Fibroblast of the aortic adventitia (primary cell): ENCODE measurements at regions not wholly inside any gene's neighbourhood (a gene's known extent, or its start where the extent isn't known, plus 50 kb on each side); places are given as distances from the start of the nearest gene placed in this dataset.

Source experiments
- DNase-seq: peaks from one replicate; pipeline ENCODE4 v3.0.0-alpha.2; 2010; ENCODE audit warnings: low read depth
- H3K4me3 ChIP-seq: 2 replicates; pipeline ENCODE4 v1.5.1; 2011; ENCODE audit warnings: low read depth, mild to moderate bottlenecking, control low read depth, low read length, moderate library complexity
- CTCF ChIP-seq: IDR thresholded peaks from 2 replicates; pipeline ENCODE4 v1.5.1; 2011; ENCODE audit warnings: mild to moderate bottlenecking, low read length, control low read depth, inconsistent platforms; ENCODE audit not compliant: insufficient read depth

DNA sequence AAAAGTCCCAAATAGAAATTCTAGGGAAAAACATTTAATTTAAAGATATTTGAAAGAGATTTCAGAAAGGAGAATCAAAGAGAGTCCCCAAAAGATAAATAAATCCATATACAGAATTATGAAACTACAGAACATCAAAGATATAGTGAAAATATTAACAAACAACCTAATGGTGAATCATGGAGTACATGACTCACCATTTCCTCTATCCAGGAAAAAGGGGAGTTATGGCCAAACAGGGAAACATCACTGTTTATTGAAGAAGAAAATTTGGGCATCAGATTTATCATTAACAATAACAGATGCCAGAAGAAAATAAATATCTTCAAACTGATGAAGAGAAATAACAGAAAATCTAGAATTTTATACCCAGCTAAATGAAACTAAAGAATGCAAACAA lies 448.3 kb downstream of the CDH2 start:
- no peak for DNase-seq
- no peak for TF ChIP-seq CTCF
- no peak overlapping the region for H3K4me3 ChIP-seq

- TF ChIP-seq CTCF = no peak
- no peak overlapping the region for H3K4me3 ChIP-seq
- DNase-seq = no peak
Measured at GRCh38 chr18:27724362-27724761, 452.6 kb downstream of the CDH2 start.

GRCh38 chr18:27723168-27723567 lies 453.8 kb downstream of the CDH2 start:
- TF ChIP-seq CTCF = no peak
- no peak overlapping the region for H3K4me3 ChIP-seq
- no peak for DNase-seq

GRCh38 chr18:27719680-27720079 lies 457.2 kb downstream of the CDH2 start:
- H3K4me3 ChIP-seq = no peak overlapping the region
- no peak for TF ChIP-seq CTCF
- no peak for DNase-seq

DNA sequence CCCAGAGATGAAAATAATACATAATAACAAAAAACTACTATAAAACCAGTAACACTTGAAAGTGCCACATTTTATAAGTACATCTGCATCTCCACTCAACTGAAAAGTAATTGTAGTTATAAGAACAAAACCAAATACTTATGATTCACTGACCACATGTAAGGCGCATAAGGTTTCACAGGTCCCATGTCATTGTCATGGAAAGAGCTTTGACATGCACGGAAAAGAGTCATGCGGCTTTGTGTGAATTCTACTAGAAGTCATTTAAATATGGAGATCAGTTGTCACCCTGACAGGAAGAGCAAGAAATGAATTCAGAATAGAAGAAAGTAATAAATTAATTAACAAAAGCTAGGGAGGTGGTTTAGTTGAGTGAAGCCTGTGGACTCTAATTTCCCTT lies 459.1 kb downstream of the CDH2 start:
- no peak overlapping the region for H3K4me3 ChIP-seq
- no peak for TF ChIP-seq CTCF
- DNase-seq = no peak

- no peak for TF ChIP-seq CTCF
- H3K4me3 ChIP-seq = no peak overlapping the region
- no peak for DNase-seq
Measured at GRCh38 chr18:27717250-27717649, 459.7 kb downstream of the CDH2 start.

DNA sequence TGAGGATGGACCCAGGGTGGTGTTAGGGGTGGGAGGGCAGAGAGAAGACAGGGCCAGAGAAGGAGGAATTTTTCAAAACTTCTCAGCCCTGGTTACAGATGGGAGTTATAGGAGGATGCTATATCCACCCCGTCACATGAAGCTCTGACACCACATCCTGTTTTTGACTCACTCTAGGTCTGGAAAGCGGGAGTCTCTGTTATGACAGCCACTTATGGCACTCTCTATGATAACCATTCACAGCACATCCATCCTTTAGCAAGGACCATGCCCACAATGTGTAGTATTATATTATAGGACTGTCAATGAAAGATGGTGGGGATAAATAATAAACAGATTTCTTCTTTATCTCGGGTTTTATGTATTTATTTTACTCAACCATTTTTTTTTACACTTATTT lies 461.2 kb downstream of the CDH2 start:
- DNase-seq = no peak
- TF ChIP-seq CTCF = no peak
- H3K4me3 ChIP-seq = no peak overlapping the region
